ENCODE measurements at regions not wholly inside any gene's neighbourhood (a gene's known extent, or its start where the extent isn't known, plus 50 kb on each side); places are given as distances from the start of the nearest gene placed in this dataset.

- no peak for TF ChIP-seq CTCF (tag by site-specific recombination; IDR thresholded peaks at IDR 0.05)
- no peak for TF ChIP-seq ZNF514 (tag by site-specific recombination; IDR thresholded peaks at IDR 0.05)
These were observed 818.6 kb upstream of the FAT3 start for GRCh38 chr11:91406009-91406408.
